ENCODE measurements at regions not wholly inside any gene's neighbourhood (a gene's known extent, or its start where the extent isn't known, plus 50 kb on each side); places are given as distances from the start of the nearest gene placed in this dataset.
A peak's percentile ranks its signal among the peaks of the same experiment; 100 is the strongest.

DNA sequence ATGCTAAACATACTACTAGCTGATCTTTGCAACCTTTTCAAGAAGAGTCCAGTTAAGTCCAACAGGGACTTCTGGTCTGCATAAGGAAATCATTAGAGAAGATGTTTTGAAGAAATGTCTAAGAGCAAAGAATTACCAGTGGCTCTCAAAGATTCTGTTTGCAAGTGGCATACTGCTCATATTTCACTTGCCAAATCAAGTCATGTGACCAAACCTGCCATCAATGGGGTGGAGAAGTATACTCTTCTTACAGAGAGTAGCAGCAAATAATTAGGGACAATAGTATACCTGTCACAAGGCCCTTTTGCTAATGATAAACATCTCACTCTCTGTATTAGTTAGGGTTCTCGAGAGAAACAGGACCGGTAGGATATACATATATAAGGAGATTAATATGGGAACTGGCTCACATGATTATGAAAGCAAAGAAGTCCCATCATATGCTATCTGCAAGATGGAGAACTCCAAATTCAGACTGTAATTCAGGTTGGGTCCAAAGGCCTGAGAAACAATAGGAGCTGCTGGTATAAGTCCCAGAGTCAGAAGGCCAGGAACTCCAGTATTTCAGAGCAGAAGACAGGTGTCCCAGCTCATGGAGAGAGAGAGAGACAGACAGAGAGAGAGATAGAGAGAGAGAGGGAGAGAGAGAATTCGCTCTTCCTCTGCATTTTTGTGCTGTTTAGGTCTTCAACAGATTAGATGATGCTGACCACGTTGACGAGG is 111.5 kb downstream of the LCA5 start:
- DNase-seq (no peak), ATAC-seq (ENCODE audit: low FRiP score in 2 of 2) (no peak)
- Histone ChIP-seq H3K36me3 (no peaks in the 10 kb centered on the region), H3K27ac (no peak overlapping the region), H3K27me3 (no peaks in the 10 kb centered on the region), H3K4me3 (no peak overlapping the region), H3K4me1 (peaks cover 0 to 7% (median 6%) of the 10 kb centered on the region in 4 donors), H3K9me3 (no peaks in the 10 kb centered on the region)
- WGBS, 2 donors = 82 to 86% methylated on average over 5 of the region's 5 CpGs
- TF ChIP-seq, protein P1, sequence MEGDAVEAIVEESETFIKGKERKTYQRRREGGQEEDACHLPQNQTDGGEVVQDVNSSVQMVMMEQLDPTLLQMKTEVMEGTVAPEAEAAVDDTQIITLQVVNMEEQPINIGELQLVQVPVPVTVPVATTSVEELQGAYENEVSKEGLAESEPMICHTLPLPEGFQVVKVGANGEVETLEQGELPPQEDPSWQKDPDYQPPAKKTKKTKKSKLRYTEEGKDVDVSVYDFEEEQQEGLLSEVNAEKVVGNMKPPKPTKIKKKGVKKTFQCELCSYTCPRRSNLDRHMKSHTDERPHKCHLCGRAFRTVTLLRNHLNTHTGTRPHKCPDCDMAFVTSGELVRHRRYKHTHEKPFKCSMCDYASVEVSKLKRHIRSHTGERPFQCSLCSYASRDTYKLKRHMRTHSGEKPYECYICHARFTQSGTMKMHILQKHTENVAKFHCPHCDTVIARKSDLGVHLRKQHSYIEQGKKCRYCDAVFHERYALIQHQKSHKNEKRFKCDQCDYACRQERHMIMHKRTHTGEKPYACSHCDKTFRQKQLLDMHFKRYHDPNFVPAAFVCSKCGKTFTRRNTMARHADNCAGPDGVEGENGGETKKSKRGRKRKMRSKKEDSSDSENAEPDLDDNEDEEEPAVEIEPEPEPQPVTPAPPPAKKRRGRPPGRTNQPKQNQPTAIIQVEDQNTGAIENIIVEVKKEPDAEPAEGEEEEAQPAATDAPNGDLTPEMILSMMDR (IDR thresholded peaks at IDR 0.05) = no peak
- no peak for TF ChIP-seq EP300 (IDR thresholded peaks at IDR 0.05)

DNA sequence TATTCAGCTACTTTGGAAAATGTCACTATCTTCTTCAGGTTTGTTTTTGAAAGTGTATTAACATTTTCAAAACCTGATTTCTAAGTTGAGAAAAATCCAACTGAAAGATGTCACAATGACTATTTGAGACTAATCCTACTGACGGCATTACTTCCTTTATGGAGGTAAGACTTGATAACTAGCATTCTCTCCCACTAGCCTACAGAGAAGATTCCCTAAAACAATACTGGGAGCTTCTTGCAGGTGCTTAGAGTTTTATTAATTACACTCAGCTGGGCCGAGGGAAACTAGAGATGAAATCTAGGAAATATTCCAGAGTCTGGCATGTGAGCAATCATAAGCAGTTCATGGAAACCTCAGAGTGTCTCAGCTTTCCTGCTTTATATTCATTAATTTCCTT is 114.0 kb downstream of the LCA5 start:
- H3K4me1 ChIP-seq = peaks cover 0 to 7% (median 6%) of the 10 kb centered on the region in 4 donors
- WGBS, 2 donors = 61 to 71% methylated on average over 2 of the region's 2 CpGs
- no peak for DNase-seq

DNA sequence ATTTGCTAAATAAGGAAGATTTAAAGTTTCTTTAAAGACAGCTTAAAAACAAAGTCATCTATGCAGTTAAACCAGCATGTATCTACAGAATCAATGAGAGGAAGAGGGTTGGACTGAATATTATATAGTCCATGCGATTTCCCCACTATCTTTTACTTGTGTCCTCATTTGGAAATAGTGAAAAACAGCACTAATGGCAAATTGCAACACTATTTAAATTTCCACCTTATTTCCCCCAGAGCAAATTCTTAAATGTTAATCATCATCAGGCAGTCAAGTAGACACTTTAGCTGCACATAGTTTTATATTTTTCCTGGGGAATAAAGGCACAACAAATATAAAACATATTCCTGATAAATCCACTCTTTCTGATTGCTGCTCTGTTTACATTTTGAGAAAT is 114.6 kb downstream of the LCA5 start:
- Histone ChIP-seq H3K4me3 (no peak overlapping the region), H3K27ac (no peak overlapping the region), H3K9me3 (no peaks in the 10 kb centered on the region), H3K4me1 (peaks cover 0 to 7% (median 6%) of the 10 kb centered on the region in 4 donors), H3K36me3 (no peaks in the 10 kb centered on the region), H3K27me3 (no peaks in the 10 kb centered on the region)
- DNase-seq (no peak), ATAC-seq (ENCODE audit: low FRiP score in 2 of 2) (no peak)
- WGBS, 2 donors = 76 to 89% methylated on average over 1 of the region's 1 CpG
- TF ChIP-seq, protein P1 (IDR thresholded peaks at IDR 0.05) = no peak
- TF ChIP-seq POLR2AphosphoS5 (IDR thresholded peaks at IDR 0.05) (no peak), EP300 (IDR thresholded peaks at IDR 0.05) (no peak), POLR2A (IDR thresholded peaks at IDR 0.05) (no peak)

More for the DNA sequence above, 114.0 kb downstream of the LCA5 start:
- TF ChIP-seq POLR2AphosphoS5 (IDR thresholded peaks at IDR 0.05) = no peak
- no peak for TF ChIP-seq POLR2A (IDR thresholded peaks at IDR 0.05)
- no peak for TF ChIP-seq EP300 (IDR thresholded peaks at IDR 0.05)
- TF ChIP-seq, protein P1 (IDR thresholded peaks at IDR 0.05) = no peak
- no peaks in the 10 kb centered on the region for H3K27me3 ChIP-seq
- no peak overlapping the region for H3K27ac ChIP-seq
- H3K4me3 ChIP-seq = no peak overlapping the region
- H3K36me3 ChIP-seq = no peaks in the 10 kb centered on the region
- H3K9me3 ChIP-seq = no peaks in the 10 kb centered on the region
- ATAC-seq (ENCODE audit: low FRiP score in 2 of 2) = no peak

DNA sequence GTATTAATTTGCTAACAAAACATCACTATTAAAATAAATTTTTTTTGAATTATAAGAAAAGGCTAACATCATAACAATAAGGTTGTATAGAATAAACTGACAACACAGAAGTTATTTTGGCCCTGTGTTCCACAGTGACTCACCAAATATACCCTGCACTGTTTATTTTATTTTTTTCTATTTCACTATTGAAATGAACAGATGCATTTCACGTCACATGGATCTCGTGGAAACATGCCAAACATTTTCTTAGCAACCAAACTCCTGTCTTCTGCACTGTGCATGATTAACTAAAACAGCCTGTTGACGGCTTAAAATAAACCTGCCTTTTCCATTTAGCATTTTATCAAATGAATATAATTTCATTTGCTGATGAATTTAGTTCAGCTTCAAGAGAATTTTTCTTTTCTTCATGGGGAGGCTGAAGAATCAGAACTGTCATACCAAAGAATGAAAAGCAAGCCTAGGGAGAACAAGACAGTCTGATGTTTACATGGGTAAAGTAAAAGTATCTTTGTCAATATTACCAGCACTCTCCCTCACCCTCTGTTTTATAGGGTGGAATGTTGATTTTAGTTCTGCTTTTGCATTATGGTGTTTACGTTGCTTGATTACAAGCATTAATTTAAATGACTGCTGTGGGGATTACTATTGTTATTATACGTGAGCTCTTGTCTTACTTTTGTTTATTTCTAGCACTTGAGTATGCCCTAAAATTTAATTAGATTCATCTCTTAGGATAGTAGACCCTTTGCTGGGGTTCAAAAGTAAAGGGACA is 115.3 kb downstream of the LCA5 start:
- WGBS, 2 donors = 21 to 26% methylated on average over 5 of the region's 5 CpGs
- Histone ChIP-seq H3K9me3 (no peaks in the 10 kb centered on the region), H3K4me1 (peaks cover 0 to 7% (median 6%) of the 10 kb centered on the region in 4 donors), H3K27ac (no peak overlapping the region), H3K27me3 (no peaks in the 10 kb centered on the region), H3K36me3 (no peaks in the 10 kb centered on the region), H3K4me3 (no peak overlapping the region)
- ATAC-seq (ENCODE audit: low FRiP score in 2 of 2) (peak in 1 of 2 donors; percentile 50), DNase-seq (no peak)
- TF ChIP-seq POLR2A (IDR thresholded peaks at IDR 0.05) (no peak), EP300 (IDR thresholded peaks at IDR 0.05) (no peak), POLR2AphosphoS5 (IDR thresholded peaks at IDR 0.05) (no peak)
- TF ChIP-seq, protein P1 (IDR thresholded peaks at IDR 0.05) = no peak
